HS-27A (cell line): ENCODE measurements at regions not wholly inside any gene's neighbourhood (a gene's known extent, or its start where the extent isn't known, plus 50 kb on each side); places are given as distances from the start of the nearest gene placed in this dataset.
A peak's percentile ranks its signal among the peaks of the same experiment; 100 is the strongest.

Experiments
- DNase-seq: peaks from one replicate; pipeline ENCODE4 v3.0.0-alpha.2; 2012; ENCODE audit warnings: low read depth, missing footprints

- DNase-seq: no peak
Measured at GRCh38 chr21:27513016-27513415, 546.1 kb upstream of the ADAMTS5 start.

DNA sequence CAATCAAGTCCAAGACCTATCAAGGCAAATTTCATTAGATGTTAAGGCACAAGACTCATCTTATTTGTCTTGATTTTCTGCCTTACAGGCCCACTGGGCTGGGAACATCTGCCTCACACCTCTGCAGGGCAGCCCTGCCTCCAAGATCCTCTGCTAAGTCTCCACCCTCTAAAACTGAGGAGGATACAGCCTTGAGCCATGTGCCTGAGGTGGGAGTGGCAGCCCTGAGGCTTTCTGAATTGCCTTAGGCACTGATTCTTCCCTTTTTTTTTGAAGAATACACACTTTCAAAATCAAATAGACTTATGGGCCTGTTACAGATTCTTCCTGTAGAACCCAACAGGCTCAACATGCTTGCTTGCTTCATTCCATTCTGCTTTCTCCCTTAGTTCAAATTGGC is 544.3 kb upstream of the ADAMTS5 start:
- no peak for DNase-seq

DNA sequence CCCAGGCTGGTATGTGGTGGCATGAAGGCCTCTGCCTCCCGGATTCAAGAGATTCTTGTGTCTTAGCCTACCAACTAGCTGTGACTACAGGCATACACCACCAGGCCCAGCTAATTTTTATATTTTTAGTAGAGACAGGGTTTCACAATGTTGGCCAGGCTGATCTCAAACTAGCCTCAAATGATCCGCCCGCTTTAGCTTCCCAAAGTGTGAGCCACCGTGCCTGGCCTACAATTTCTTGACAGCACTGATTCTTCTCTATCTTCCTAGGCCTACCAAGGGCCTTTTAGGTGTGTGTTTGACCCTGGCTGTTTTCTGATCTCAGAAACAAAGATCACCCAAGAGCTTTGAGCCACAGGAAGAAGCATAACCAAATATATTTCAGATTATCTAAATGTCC is 540.8 kb upstream of the ADAMTS5 start:
- no peak for DNase-seq

DNA sequence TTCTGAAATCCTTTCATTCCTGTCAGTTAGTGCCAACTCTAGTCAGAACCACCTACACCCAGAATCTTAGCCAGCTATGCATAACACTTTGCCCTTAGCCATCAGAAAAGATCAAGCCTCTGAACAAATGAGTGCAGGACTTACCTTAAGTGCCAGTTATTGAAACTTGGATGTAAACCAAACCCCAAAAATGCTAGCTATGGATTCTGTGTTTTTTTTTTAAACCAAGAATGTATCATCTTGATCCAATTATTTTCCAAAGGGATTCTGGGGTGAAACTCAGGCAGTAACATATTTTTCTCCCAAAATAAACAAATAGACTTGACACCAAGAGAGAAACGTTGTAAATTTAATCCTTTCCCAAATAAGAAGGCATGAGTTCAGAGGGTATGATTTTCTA is 538.6 kb upstream of the ADAMTS5 start:
- peak; percentile 95 for DNase-seq

GRCh38 chr21:27502801-27503200 is 535.9 kb upstream of the ADAMTS5 start:
- no peak for DNase-seq

GRCh38 chr21:27498025-27498424 is 531.1 kb upstream of the ADAMTS5 start:
- peak; percentile 68 for DNase-seq

GRCh38 chr21:27495836-27496235 is 528.9 kb upstream of the ADAMTS5 start:
- DNase-seq: no peak

DNA sequence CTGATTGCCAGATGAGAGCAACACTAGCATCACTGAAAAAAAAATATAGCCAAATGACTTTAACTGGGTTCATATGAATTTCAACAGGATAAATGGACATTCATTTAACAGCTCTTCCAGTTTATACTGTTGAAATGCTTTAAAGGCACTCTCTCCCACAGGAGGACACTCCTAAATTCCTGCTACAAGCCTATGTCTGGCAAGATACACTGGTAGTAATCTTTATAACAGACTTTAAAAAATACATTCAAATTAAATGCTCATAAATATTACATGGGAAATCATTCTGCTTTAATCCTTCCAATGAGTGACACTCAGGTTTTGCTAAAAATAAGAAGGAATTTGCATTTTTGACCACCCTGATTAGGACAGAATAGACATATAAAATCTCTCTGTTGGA is 526.7 kb upstream of the ADAMTS5 start:
- DNase-seq: no peak

DNA sequence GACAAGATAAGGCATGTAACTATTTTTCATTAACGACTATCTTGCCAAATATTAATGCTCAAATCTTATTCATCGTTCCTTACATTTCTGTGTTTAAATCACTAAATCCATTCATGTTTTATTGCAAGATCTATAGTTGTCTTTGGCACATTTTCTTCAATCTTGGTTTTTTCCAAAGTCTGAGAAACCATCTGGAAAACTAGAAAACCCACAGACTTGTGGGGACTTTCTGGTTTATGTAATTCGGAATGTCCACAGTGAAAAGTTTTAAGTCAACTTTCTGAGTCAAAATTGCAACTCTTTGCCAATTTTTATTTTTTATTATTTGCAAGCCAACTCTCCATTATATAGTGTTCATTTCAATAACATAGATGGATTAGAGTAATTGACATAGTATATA is 520.8 kb upstream of the ADAMTS5 start:
- no peak for DNase-seq

DNA sequence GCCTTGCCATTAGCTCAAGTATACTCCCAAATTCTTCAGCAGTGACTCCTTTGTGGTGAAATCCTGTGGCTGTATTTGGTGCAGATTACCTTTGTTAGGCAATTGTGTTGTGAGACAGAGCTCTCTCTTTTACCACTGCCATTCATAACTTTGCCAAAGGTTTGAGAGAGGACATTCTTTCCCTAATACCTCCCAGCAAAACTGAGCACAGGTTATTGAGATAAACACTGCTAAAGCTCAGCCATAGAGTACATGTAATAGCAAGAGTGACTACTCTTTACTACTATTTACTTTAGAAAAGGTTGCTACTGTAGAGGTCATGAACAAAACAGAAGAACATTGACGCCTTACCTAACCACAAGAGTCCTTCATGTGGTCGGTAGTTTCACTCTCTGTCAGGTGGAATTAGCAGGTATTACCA is 514.0 kb upstream of the ADAMTS5 start:
- DNase-seq: peak; percentile 69

- no peak for DNase-seq
Measured at GRCh38 chr21:27477296-27477695, 510.4 kb upstream of the ADAMTS5 start.

DNA sequence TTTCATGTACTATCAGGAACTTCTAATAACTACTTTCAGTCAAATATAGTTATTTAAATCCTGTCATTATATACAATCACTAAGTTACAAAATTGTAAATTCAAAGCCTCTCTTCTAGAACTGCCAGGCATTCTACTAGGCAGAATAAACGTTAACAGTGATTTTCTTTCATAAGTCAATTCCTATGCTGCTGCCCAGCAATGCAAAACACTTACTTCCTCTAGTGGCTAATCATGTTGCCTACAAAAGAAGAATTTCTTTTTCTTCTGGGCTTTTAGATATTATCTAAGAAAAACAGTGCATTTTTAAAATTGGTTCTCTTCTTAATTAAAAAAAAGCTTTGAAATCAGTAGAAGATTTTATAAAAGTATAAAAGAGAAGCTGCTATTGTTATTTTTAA is 509.8 kb upstream of the ADAMTS5 start:
- DNase-seq: no peak

GRCh38 chr21:27475363-27475955 is 508.6 kb upstream of the ADAMTS5 start:
- DNase-seq: no peak

- DNase-seq: no peak
Measured at GRCh38 chr21:27467366-27467765, 500.5 kb upstream of the ADAMTS5 start.

DNA sequence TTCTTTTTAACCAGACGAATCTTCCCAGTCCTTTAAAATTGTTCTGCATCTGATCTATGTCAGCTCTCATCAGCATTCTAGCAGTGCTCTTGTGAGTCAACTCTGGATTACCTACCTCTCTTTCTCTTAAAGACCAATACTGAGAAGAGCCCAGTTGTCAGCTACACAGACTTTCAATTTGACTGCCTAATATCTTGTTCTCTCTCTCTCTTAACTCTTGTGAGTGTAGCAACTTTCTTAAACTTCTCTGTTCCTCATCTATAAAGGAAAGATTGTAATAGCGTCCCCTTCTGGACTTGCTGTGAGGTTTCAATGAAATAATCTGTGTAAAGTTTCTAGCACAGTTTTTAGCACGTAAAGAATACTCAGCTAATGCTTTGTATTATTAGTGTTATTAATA is 499.3 kb upstream of the ADAMTS5 start:
- DNase-seq: no peak

GRCh38 chr21:27464648-27465047 is 497.8 kb upstream of the ADAMTS5 start:
- no peak for DNase-seq

- DNase-seq: no peak
Measured at GRCh38 chr21:27462726-27463125, 495.8 kb upstream of the ADAMTS5 start.

- no peak for DNase-seq
Measured at GRCh38 chr21:27454234-27454633, 487.3 kb upstream of the ADAMTS5 start.

DNA sequence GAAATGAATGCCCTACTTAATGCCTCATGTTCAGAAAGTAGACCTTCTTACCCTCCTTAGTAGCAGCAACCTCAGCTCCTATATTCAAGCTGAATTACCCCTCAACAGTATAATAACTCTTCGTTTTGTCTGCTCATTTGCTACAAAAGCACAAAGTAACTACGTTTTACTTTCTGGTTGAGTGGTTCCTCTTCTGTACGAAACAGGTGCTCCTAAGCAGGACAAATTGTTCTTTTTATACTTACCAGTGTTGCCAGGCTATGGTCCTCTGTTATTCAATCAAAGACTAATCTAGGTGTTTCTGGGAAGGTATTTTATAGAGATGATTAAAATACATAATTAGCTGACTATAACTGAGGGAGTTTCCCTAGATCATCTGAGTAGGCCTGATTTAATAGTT is 484.2 kb upstream of the ADAMTS5 start:
- no peak for DNase-seq

GRCh38 chr21:27450216-27450615 is 483.3 kb upstream of the ADAMTS5 start:
- DNase-seq: no peak

- DNase-seq: no peak
Measured at GRCh38 chr21:27448960-27449359, 482.1 kb upstream of the ADAMTS5 start.

GRCh38 chr21:27447843-27448242 is 481.0 kb upstream of the ADAMTS5 start:
- no peak for DNase-seq

DNA sequence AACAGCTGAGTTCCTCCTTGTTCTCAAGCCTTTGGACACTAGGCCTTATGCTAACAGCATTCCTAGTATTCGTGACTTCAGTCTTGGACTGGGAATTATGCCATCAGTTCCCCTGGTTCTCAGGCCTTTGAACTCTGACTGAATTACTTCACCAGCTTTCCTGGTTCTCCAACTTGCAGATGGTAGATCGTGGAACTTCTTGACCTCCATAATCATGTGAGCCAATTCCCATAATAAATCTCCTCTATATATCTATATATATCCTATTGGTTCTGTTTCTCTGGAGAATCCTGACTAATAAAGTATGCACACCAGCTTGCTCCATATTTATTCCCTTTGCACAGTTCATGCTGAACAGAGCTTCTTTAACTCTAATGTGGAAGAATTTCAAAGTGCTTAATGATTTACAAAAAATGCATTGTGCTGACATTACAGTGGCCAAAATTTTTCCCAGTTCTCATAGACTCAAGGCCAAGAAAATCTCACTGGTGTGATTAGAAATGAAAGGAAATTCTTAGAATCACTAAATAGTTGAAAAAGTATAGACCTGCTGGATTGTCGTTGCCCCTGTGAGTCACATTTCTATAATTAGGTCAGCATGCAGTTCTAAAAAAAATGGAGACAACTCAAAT is 462.9 kb upstream of the ADAMTS5 start:
- DNase-seq: peak; percentile 29

GRCh38 chr21:27426196-27426595 is 459.3 kb upstream of the ADAMTS5 start:
- DNase-seq: peak; percentile 19
